Fibroblast of pulmonary artery (primary cell): ENCODE measurements at regions not wholly inside any gene's neighbourhood (a gene's known extent, or its start where the extent isn't known, plus 50 kb on each side); places are given as distances from the start of the nearest gene placed in this dataset.

Source experiments
- DNase-seq: peaks from one replicate; pipeline ENCODE4 v3.0.0-alpha.2; 2010; ENCODE audit warnings: low read depth
- H3K4me3 ChIP-seq: replicated peaks from 2 replicates; pipeline ENCODE4 v1.5.1; 2011; ENCODE audit warnings: low read depth, mild to moderate bottlenecking, control low read depth, low read length, moderate library complexity
- CTCF ChIP-seq: IDR thresholded peaks from 2 replicates; pipeline ENCODE4 v1.5.1; 2011; ENCODE audit warnings: mild to moderate bottlenecking, control low read depth, low read length, inconsistent platforms; ENCODE audit errors: missing control alignments

- no peak for TF ChIP-seq CTCF
- no peak for DNase-seq
- no peak overlapping the region for H3K4me3 ChIP-seq
Observed at GRCh38 chr3:102756706-102757105, 321.9 kb downstream of the ZPLD1 start.

GRCh38 chr3:102757950-102758349 is 323.1 kb downstream of the ZPLD1 start:
- no peak for TF ChIP-seq CTCF

GRCh38 chr3:102761766-102762165 is 327.0 kb downstream of the ZPLD1 start:
- no peak overlapping the region for H3K4me3 ChIP-seq
- no peak for DNase-seq
- TF ChIP-seq CTCF, result no peak

More at GRCh38 chr3:102757950-102758349, 323.1 kb downstream of the ZPLD1 start:
- H3K4me3 ChIP-seq, result no peak overlapping the region
- no peak for DNase-seq

GRCh38 chr3:102790747-102791325 is 356.0 kb downstream of the ZPLD1 start:
- no peak for TF ChIP-seq CTCF
- no peak overlapping the region for H3K4me3 ChIP-seq
- no peak for DNase-seq

GRCh38 chr3:102791641-102792589 is 357.1 kb downstream of the ZPLD1 start:
- no peak for DNase-seq
- no peak for TF ChIP-seq CTCF
- H3K4me3 ChIP-seq, result no peak overlapping the region

- no peak for DNase-seq
- H3K4me3 ChIP-seq, result no peak overlapping the region
- no peak for TF ChIP-seq CTCF
Observed at GRCh38 chr3:102796804-102797203, 362.0 kb downstream of the ZPLD1 start.
